Fibroblast of mammary gland (primary cell): ENCODE measurements at regions not wholly inside any gene's neighbourhood (a gene's known extent, or its start where the extent isn't known, plus 50 kb on each side); places are given as distances from the start of the nearest gene placed in this dataset.

Experiments used
- DNase-seq: peaks from one replicate; pipeline ENCODE4 v3.0.0-alpha.2; 2010; ENCODE audit warnings: low read depth
- H3K4me3 ChIP-seq: 2 replicates; pipeline ENCODE4 v1.5.1; 2011; ENCODE audit warnings: low read depth, mild to moderate bottlenecking, low read length, moderate library complexity; ENCODE audit not compliant: control insufficient read depth
- TF ChIP-seq, protein P1 (sequence below): conservative IDR thresholded peaks from 2 replicates; pipeline ENCODE4 v1.5.1; 2011; ENCODE audit warnings: low read depth, low read length, inconsistent platforms; ENCODE audit not compliant: control insufficient read depth, insufficient read depth

DNA sequence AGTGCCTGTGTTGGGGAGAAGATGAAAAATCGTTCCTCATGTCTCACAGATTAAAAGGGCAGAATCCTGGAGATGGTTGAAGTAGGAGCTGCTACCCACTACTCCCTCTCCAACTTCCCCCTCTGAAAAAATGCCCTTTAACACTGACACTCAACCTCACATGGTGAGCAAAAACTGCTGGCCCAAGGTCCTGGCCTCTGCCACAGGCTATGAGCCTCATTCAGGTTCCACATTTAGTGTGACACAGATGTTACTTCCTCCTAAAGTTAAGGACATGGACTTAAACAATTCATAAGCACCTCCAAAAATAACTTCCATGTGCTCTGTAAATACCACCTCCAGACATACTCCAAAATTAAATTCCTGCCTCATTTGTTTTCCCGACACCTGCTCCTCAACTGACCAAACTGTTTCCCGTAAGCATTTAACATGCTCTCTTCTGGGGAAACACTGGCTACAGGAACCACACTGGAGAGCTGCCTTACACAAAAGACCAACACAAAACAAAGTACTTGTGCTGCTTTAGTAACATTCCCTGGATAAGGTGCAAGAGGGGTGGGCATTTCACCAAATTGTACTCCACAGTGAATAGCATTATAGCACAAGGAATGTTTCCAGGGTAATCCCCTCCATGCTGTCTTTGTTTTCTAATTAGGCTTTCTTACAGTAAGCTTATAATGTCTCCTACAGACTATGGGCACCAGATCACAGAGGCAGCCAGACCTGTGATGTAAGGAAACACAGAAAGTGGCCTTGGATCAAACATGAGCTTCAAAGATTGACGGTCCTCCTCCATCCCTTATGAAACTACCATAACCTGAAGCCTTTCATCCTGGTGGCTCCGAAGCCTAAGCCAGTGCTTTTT is 57.0 kb downstream of the PHLDA1 start:
- TF ChIP-seq, protein P1, sequence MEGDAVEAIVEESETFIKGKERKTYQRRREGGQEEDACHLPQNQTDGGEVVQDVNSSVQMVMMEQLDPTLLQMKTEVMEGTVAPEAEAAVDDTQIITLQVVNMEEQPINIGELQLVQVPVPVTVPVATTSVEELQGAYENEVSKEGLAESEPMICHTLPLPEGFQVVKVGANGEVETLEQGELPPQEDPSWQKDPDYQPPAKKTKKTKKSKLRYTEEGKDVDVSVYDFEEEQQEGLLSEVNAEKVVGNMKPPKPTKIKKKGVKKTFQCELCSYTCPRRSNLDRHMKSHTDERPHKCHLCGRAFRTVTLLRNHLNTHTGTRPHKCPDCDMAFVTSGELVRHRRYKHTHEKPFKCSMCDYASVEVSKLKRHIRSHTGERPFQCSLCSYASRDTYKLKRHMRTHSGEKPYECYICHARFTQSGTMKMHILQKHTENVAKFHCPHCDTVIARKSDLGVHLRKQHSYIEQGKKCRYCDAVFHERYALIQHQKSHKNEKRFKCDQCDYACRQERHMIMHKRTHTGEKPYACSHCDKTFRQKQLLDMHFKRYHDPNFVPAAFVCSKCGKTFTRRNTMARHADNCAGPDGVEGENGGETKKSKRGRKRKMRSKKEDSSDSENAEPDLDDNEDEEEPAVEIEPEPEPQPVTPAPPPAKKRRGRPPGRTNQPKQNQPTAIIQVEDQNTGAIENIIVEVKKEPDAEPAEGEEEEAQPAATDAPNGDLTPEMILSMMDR, result no peak
- no peak overlapping the region for H3K4me3 ChIP-seq
- no peak for DNase-seq

DNA sequence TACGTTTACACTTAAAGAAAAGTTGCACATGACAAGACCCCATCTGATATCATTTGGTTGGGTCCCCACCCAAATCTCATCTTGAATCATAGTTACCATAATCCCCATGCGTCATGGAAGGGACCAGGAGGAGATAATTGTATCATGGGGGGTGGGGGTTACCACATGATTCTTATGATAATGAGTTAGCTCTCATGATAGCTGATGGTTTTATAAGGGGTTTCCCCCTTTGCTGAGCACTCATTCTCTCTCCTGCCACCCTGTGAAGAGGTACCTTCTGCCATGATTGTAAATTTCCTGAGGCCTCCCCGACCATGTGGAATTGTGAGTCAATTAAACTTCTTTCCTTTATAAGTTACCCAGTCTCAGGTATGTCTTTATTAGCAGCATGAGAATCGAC is 60.3 kb downstream of the PHLDA1 start:
- TF ChIP-seq, protein P1, result no peak
- no peak overlapping the region for H3K4me3 ChIP-seq
- DNase-seq, result no peak

- DNase-seq, result no peak
- TF ChIP-seq, protein P1, result no peak
- H3K4me3 ChIP-seq, result no peak overlapping the region
Observed at GRCh38 chr12:75970310-75970709, 61.3 kb downstream of the PHLDA1 start.

DNA sequence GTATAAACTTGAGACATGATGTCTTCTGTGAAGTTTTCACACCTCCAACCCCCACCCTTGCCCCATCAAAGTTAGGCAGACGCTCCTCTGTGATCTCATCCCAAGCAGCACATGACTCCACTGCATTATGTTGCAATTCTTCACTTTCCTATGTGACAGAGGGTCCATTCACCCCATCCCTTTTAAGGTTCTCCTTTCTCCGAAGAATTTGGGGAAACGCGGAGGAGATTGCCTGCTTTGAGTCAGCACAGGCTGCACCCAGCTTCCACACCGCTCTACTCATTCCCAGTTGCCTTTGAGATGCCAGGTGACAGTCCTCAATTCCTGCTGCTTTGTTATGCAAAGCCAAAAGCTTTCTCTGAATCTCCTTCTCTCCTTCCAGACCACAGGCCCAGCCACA is 61.8 kb downstream of the PHLDA1 start:
- DNase-seq, result no peak

GRCh38 chr12:75965661-75966060 is 65.9 kb downstream of the PHLDA1 start:
- DNase-seq, result no peak
- H3K4me3 ChIP-seq, result no peak overlapping the region
- TF ChIP-seq, protein P1, result no peak

More for the DNA sequence above, 61.8 kb downstream of the PHLDA1 start:
- TF ChIP-seq, protein P1, result no peak
- no peak overlapping the region for H3K4me3 ChIP-seq

DNA sequence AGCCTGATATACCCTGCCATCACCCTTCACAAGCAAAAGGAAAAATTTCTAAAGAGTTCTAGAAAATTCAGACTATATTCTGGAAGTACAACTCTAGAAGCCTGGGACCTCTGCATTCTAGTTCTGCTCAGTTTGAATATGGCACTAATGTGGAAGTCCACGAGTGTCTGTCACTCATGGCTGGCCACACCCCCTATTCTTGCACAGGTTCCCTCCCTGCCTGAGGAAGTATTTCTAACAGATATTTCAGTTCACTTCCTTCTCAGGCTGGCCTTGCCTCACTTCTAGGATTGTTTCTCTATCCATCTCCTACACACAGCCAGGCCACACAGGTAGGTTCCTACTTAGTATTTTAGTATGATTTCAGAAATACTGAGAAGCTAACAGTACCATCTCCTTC is 67.4 kb downstream of the PHLDA1 start:
- TF ChIP-seq, protein P1, result no peak
- no peak for DNase-seq
- no peak overlapping the region for H3K4me3 ChIP-seq
